HG02588 (cell line): ENCODE measurements at regions not wholly inside any gene's neighbourhood (a gene's known extent, or its start where the extent isn't known, plus 50 kb on each side); places are given as distances from the start of the nearest gene placed in this dataset.

ENCODE experiments used
- ATAC-seq: cut with Tn5 transposase; IDR thresholded peaks from one replicate; pipeline ENCODE4 v1.9.1; 2021; ENCODE audit warnings: mild to moderate bottlenecking, moderate library complexity; ENCODE audit not compliant: unreplicated experiment

GRCh38 chr4:45985038-45985437 is 138.8 kb downstream of the GABRG1 start:
- ATAC-seq, result no peak

GRCh38 chr4:45971108-45971507 is 152.7 kb downstream of the GABRG1 start:
- no peak for ATAC-seq

DNA sequence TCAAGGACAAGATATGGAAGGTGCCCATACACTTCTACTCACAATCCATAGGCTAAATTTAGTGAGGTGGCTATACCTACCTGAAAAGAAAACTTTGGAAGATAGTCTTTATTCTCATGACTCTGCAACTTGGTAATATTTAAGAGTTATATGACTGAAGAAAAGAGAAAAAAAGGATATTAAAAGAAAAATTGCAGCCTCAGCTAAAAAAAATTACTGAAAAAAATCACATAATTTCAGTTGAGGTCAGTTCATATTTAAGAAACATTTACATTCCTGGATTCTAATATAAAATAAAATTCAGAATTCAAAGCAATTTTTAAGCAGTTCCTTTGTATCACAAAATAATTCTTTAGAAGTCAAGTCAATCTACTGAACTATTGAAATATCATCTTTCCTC is 166.5 kb downstream of the GABRG1 start:
- no peak for ATAC-seq

DNA sequence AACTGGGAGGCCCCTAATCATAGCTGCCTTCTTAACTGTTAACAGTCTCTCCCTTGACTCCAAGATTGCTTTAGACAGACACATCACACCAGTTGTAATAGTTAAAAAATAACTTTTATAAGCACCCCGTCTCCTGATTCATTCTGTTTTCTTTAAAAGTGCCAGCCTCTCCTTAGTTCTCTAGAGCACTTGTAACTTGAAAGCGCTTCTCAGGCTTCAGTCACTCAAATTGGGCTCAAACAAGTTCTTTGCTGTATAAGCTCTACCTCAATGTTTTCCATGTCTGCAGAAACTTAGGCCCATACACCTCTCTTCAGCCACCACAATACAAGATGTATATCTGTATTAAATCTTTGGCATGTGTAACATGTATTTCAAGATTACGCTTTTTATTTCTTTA is 169.6 kb downstream of the GABRG1 start:
- no peak for ATAC-seq

DNA sequence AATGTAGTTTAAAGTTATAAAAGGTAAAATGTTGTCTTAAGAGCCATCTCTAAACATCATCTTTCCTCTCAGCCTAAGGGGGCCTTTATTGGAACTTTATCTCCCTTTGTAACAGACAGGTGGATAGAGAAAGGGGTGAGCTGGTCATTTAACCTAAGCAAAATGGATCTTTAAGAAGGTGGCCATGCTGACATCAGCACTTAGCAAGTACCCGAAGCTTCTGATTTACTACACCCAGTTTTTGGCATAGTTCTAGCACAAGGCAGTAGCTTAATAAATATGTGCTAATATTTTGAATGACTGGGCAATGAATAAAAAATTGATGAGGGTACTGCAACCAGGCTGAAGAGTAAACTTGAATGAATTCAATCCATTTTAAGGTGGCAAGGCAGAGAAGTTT is 172.7 kb downstream of the GABRG1 start:
- no peak for ATAC-seq

- ATAC-seq, result no peak
Measured at GRCh38 chr4:45946699-45947098, 177.2 kb downstream of the GABRG1 start.

GRCh38 chr4:45944000-45944399 is 179.9 kb downstream of the GABRG1 start:
- ATAC-seq, result no peak

GRCh38 chr4:45939056-45939455 is 184.8 kb downstream of the GABRG1 start:
- no peak for ATAC-seq

DNA sequence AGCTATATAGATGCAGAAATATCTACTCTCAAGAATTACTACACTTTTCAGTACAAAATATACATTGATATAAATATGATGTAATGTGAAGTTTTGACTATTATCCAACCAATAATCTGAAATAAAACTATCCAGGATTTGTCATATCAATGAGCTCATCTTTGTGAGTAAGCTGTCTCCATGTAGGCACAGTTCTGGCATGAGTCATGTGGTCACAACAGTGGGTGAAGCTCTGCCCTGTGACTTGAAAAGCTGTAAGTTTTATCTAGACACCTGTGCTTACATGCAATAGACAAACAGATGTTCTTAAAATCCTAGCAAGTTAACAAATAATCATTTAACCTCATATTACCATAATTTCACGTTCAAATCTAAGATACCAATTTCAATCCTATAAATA is 192.7 kb downstream of the GABRG1 start:
- no peak for ATAC-seq

GRCh38 chr4:45927641-45928040 is 196.2 kb downstream of the GABRG1 start:
- no peak for ATAC-seq

DNA sequence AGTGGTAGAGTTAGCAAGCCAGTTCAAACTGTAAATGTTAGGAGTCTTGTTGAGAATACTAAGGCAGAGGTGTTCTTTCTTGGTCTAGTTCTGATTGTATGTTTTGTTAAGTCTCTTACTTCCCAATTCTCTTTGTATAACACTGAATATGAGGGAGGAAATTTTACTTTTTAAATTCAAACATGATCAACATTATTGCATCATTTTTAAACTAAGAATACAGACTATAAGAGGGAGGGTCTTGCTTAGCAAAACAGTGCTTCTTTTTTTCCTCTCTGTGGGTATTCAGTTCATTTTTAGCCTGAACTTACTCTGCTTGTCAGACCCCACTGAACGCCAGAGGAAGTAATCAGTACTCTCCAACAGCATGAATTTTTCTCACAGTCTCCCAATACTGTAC is 198.0 kb downstream of the GABRG1 start:
- ATAC-seq, result no peak

GRCh38 chr4:45920861-45921260 is 203.0 kb downstream of the GABRG1 start:
- ATAC-seq, result no peak

DNA sequence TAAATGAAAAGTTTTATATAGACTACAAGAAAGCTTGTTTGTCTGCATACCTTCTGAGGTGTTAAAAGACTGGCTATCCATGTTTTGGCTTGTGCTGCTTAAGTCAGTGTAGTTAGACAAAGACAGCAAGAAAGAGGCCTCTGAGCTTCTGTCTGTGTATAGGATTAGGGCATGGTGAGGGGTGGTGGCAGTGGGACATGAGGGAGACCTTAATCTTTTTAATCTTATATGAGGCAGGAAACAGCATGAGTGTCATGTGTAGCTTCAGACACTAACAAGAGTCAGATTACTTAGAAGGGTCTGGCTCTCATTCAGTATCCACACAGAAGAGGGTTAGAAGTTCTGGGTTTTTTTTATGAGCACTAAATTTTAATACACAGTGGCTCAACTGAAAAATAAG is 213.3 kb downstream of the GABRG1 start:
- ATAC-seq, result no peak

DNA sequence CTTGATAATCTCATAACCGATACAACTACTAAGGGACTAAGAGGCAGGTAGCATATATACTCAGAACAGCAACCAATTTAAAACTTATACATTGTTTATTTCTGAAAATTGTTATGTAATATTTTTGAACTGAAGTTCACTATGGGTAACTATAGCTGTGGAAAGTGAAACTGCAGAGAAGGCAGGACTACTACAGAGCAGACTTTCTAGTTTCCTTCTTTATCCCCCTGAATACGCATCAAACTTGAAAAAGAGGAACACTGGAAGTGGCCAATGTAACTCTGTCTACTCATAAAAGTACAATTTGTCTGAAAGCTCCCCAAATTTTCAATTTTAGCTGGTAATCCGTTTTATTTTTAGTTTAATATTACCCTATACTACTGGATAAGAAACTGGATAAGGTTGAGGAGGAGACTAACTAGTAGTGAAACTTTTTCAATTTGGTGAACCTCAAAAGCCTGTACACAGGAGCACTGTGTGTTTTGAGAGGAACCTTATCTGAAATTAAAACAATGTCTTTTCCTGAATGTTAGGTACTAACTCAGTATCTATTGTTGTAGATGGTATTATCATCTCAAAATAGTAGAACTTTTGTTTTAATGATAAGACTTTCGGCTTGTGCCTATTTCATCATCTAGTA is 225.8 kb downstream of the GABRG1 start:
- ATAC-seq, result no peak

DNA sequence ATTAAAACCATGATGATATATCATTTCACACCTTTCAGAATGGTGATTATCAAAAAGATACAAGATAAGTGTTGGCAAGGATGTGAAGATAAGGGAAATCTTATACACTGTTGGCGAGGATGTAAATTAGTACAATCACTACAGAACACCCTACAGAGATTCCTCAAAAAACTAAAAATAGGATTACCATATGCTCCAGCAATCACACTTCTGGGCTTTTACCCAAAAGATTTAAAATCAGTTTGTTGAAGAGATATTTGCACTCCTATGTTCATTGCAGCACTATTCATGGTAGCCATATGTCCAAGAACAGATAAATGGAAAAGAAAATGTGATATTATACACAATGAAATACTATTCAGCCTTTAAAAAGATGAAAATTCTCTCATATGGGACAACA is 240.4 kb downstream of the GABRG1 start:
- no peak for ATAC-seq

DNA sequence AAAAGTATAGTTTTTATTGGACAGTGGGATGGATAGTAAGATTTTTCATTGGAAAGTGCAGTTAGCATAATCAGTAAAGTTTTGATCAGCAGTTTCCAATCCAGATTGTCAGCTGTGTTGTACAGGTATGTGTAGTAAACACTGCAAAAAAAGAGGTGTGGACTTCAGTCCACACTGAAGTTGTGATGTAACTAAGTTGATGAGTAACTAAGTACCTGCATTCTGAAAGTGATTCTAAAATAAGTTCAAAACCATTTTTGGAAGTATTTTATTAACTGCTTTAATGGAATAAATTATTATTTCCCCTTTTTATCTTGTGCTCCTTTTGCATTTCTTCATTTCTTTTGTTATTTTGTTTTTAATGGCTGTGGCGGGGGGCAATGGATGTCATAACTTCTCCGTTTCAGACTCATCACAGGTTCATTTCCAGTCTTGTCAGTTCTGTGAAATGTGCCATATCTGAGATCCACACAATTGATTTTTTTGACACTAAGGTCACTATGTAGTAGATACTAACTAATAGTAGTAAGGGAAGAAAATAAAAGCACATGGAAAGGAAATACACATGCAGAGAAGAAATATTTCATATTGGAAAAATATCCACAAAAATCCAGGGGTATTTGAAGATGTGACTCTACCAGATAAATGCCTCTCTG is 247.5 kb downstream of the GABRG1 start:
- no peak for ATAC-seq

GRCh38 chr4:45869184-45869583 is 254.7 kb downstream of the GABRG1 start:
- no peak for ATAC-seq

GRCh38 chr4:45865781-45866180 is 258.1 kb downstream of the GABRG1 start:
- no peak for ATAC-seq

- no peak for ATAC-seq
Measured at GRCh38 chr4:45855857-45856256, 268.0 kb downstream of the GABRG1 start.

GRCh38 chr4:45846016-45846415 is 277.8 kb downstream of the GABRG1 start:
- no peak for ATAC-seq

GRCh38 chr4:45841791-45842190 is 282.1 kb downstream of the GABRG1 start:
- no peak for ATAC-seq

GRCh38 chr4:45831692-45832091 is 292.2 kb downstream of the GABRG1 start:
- no peak for ATAC-seq

- no peak for ATAC-seq
Measured at GRCh38 chr4:45803994-45804393, 319.9 kb downstream of the GABRG1 start.
